ENCODE measurements at regions not wholly inside any gene's neighbourhood (a gene's known extent, or its start where the extent isn't known, plus 50 kb on each side); places are given as distances from the start of the nearest gene placed in this dataset.

GRCh38 chr12:46919666-46920400, 94.0 kb upstream of the SLC38A4 start:
- ChIA-PET POLR2A (no interaction called here), CTCF (no interaction called here)
- no peaks in the 10 kb centered on the region for H3K9me3 ChIP-seq
- H3K36me3 ChIP-seq (ENCODE audit: control insufficient read depth, insufficient read depth, low read length): no peaks in the 10 kb centered on the region; the same call in 1 of the 2 replicates
- Mint-ChIP-seq H3K9me3 (ENCODE audit: unreplicated experiment) (peaks cover 10% of the 10 kb centered on the region), H3K36me3 (ENCODE audit: insufficient read depth, unreplicated experiment) (no peaks in the 10 kb centered on the region), H3K4me3 (ENCODE audit: unreplicated experiment) (no peak overlapping the region), H3K27me3 (ENCODE audit: insufficient read depth, unreplicated experiment) (no peaks in the 10 kb centered on the region), H3K4me1 (ENCODE audit: low read depth, unreplicated experiment) (no peaks in the 10 kb centered on the region), H3K27ac (ENCODE audit: unreplicated experiment) (no peak overlapping the region)
- H3K27me3 ChIP-seq (replicated peaks; ENCODE audit: control insufficient read depth, insufficient read depth, low read length): no peaks in the 10 kb centered on the region
- H3K4me3 ChIP-seq (ENCODE audit: low read depth, low read length): no peak overlapping the region
- H3K4me1 ChIP-seq: 0 out of 2 replicates have a peak, but pooled peaks cover 5% of the 10 kb centered on the region
- BruUV-seq (replicated peaks): no TSS peak
- intact Hi-C loops (cut with micrococcal nuclease; ENCODE audit: unreplicated experiment): no loop called here
- TF ChIP-seq, protein P1, sequence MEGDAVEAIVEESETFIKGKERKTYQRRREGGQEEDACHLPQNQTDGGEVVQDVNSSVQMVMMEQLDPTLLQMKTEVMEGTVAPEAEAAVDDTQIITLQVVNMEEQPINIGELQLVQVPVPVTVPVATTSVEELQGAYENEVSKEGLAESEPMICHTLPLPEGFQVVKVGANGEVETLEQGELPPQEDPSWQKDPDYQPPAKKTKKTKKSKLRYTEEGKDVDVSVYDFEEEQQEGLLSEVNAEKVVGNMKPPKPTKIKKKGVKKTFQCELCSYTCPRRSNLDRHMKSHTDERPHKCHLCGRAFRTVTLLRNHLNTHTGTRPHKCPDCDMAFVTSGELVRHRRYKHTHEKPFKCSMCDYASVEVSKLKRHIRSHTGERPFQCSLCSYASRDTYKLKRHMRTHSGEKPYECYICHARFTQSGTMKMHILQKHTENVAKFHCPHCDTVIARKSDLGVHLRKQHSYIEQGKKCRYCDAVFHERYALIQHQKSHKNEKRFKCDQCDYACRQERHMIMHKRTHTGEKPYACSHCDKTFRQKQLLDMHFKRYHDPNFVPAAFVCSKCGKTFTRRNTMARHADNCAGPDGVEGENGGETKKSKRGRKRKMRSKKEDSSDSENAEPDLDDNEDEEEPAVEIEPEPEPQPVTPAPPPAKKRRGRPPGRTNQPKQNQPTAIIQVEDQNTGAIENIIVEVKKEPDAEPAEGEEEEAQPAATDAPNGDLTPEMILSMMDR (IDR thresholded peaks at IDR 0.05; ENCODE audit: insufficient read depth in 1 of 2, low read depth in 1 of 2, low read length in 1 of 2, severe bottlenecking in 1 of 2, unreplicated experiment in 1 of 2): no peak
- DNase-seq: no peak

DNA sequence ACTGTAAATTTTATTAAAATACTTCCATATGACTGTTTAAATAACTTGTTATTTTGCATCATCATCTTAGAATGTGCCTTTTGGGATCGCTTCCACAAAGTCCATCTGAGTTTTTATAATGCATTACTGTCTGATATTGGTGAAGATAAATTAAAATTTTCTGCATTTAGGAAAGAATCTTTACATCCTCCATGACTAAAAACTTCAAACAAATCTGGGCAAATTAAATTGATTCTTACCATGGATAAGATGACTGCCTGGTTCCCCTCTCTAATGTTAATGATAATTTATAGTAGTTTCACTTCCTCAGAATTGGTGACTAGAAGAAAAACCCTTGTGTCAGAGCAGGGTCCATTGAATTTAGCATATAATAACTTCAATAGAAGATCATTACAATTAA, 94.7 kb upstream of the SLC38A4 start:
- Mint-ChIP-seq H3K9me3 (ENCODE audit: unreplicated experiment) (peaks cover 8% of the 10 kb centered on the region), H3K27ac (ENCODE audit: unreplicated experiment) (no peak overlapping the region)
- TF ChIP-seq, protein P1 (IDR thresholded peaks at IDR 0.05; ENCODE audit: insufficient read depth in 1 of 2, low read depth in 1 of 2, low read length in 1 of 2, severe bottlenecking in 1 of 2, unreplicated experiment in 1 of 2): no peak

GRCh38 chr12:46921048-46921763, 95.4 kb upstream of the SLC38A4 start:
- Histone ChIP-seq H3K4me1 (0 out of 2 replicates have a peak, but pooled peaks cover 5% of the 10 kb centered on the region), H3K27me3 (replicated peaks; ENCODE audit: control insufficient read depth, insufficient read depth, low read length) (no peaks in the 10 kb centered on the region), H3K4me3 (ENCODE audit: low read depth, low read length) (no peak overlapping the region), H3K9me3 (no peaks in the 10 kb centered on the region), H3K36me3 (ENCODE audit: control insufficient read depth, insufficient read depth, low read length) (no peaks in the 10 kb centered on the region; the same call in 1 of the 2 replicates)
- Mint-ChIP-seq H3K4me3 (ENCODE audit: unreplicated experiment) (no peak overlapping the region), H3K27me3 (ENCODE audit: insufficient read depth, unreplicated experiment) (peaks cover 5% of the 10 kb centered on the region), H3K9me3 (ENCODE audit: unreplicated experiment) (peaks cover 8% of the 10 kb centered on the region), H3K4me1 (ENCODE audit: low read depth, unreplicated experiment) (no peaks in the 10 kb centered on the region), H3K36me3 (ENCODE audit: insufficient read depth, unreplicated experiment) (no peaks in the 10 kb centered on the region), H3K27ac (ENCODE audit: unreplicated experiment) (no peak overlapping the region)
- DNase-seq: no peak
- ChIA-PET POLR2A (no interaction called here), CTCF (no interaction called here)
- TF ChIP-seq, protein P1 (IDR thresholded peaks at IDR 0.05; ENCODE audit: insufficient read depth in 1 of 2, low read depth in 1 of 2, low read length in 1 of 2, severe bottlenecking in 1 of 2, unreplicated experiment in 1 of 2): no peak
- intact Hi-C loops (cut with micrococcal nuclease; ENCODE audit: unreplicated experiment): no loop called here
- no TSS peak for BruUV-seq (replicated peaks)

More for the DNA sequence above, 94.7 kb upstream of the SLC38A4 start:
- H3K4me1 Mint-ChIP-seq (ENCODE audit: low read depth, unreplicated experiment): no peaks in the 10 kb centered on the region
- peaks cover 2% of the 10 kb centered on the region for H3K27me3 Mint-ChIP-seq (ENCODE audit: insufficient read depth, unreplicated experiment)
- Histone ChIP-seq H3K36me3 (ENCODE audit: control insufficient read depth, insufficient read depth, low read length) (no peaks in the 10 kb centered on the region; the same call in 1 of the 2 replicates), H3K9me3 (no peaks in the 10 kb centered on the region), H3K27me3 (replicated peaks; ENCODE audit: control insufficient read depth, insufficient read depth, low read length) (no peaks in the 10 kb centered on the region), H3K4me1 (0 out of 2 replicates have a peak, but pooled peaks cover 5% of the 10 kb centered on the region), H3K4me3 (ENCODE audit: low read depth, low read length) (no peak overlapping the region)
- ChIA-PET CTCF (no interaction called here), POLR2A (no interaction called here)
- intact Hi-C loops (cut with micrococcal nuclease; ENCODE audit: unreplicated experiment): no loop called here
- no peaks in the 10 kb centered on the region for H3K36me3 Mint-ChIP-seq (ENCODE audit: insufficient read depth, unreplicated experiment)
- BruUV-seq (replicated peaks): no TSS peak
- no peak for DNase-seq
- H3K4me3 Mint-ChIP-seq (ENCODE audit: unreplicated experiment): no peak overlapping the region

All from Caco-2 (cell line).